ENCODE measurements at regions not wholly inside any gene's neighbourhood (a gene's known extent, or its start where the extent isn't known, plus 50 kb on each side); places are given as distances from the start of the nearest gene placed in this dataset.

GRCh38 chr6:80469977-80470376, 363.5 kb downstream of the BCKDHB start:
- H3K4me3 Mint-ChIP-seq: no peak overlapping the region
- H3K4me1 Mint-ChIP-seq (ENCODE audit: low read depth): no peaks in the 10 kb centered on the region
- no peaks in the 10 kb centered on the region for H3K27me3 Mint-ChIP-seq (ENCODE audit: low read depth)
- no peaks in the 10 kb centered on the region for H3K36me3 Mint-ChIP-seq (ENCODE audit: low read depth)
- H3K27ac Mint-ChIP-seq: no peak overlapping the region
- H3K9me3 Mint-ChIP-seq: no peaks in the 10 kb centered on the region

GRCh38 chr6:80468398-80468797, 361.9 kb downstream of the BCKDHB start:
- no peaks in the 10 kb centered on the region for H3K4me1 Mint-ChIP-seq (ENCODE audit: low read depth)
- no peak overlapping the region for H3K27ac Mint-ChIP-seq
- H3K9me3 Mint-ChIP-seq: no peaks in the 10 kb centered on the region
- no peak overlapping the region for H3K4me3 Mint-ChIP-seq
- H3K27me3 Mint-ChIP-seq (ENCODE audit: low read depth): no peaks in the 10 kb centered on the region
- H3K36me3 Mint-ChIP-seq (ENCODE audit: low read depth): no peaks in the 10 kb centered on the region

GRCh38 chr6:80467408-80467807, 360.9 kb downstream of the BCKDHB start:
- Mint-ChIP-seq H3K36me3 (ENCODE audit: low read depth) (no peaks in the 10 kb centered on the region), H3K27ac (no peak overlapping the region), H3K4me1 (ENCODE audit: low read depth) (no peaks in the 10 kb centered on the region), H3K27me3 (ENCODE audit: low read depth) (no peaks in the 10 kb centered on the region), H3K4me3 (no peak overlapping the region), H3K9me3 (no peaks in the 10 kb centered on the region)

- no peaks in the 10 kb centered on the region for H3K4me1 Mint-ChIP-seq (ENCODE audit: low read depth)
- no peaks in the 10 kb centered on the region for H3K36me3 Mint-ChIP-seq (ENCODE audit: low read depth)
- H3K4me3 Mint-ChIP-seq: no peak overlapping the region
- no peak overlapping the region for H3K27ac Mint-ChIP-seq
- no peaks in the 10 kb centered on the region for H3K27me3 Mint-ChIP-seq (ENCODE audit: low read depth)
- no peaks in the 10 kb centered on the region for H3K9me3 Mint-ChIP-seq
Observed at GRCh38 chr6:80466981-80467380, 360.5 kb downstream of the BCKDHB start.

- Mint-ChIP-seq H3K27ac (no peak overlapping the region), H3K36me3 (ENCODE audit: low read depth) (no peaks in the 10 kb centered on the region), H3K4me3 (no peak overlapping the region), H3K9me3 (no peaks in the 10 kb centered on the region), H3K27me3 (ENCODE audit: low read depth) (no peaks in the 10 kb centered on the region), H3K4me1 (ENCODE audit: low read depth) (no peaks in the 10 kb centered on the region)
Observed at GRCh38 chr6:80465513-80465912, 359.0 kb downstream of the BCKDHB start.

GRCh38 chr6:80464901-80465300, 358.4 kb downstream of the BCKDHB start:
- no peaks in the 10 kb centered on the region for H3K9me3 Mint-ChIP-seq
- H3K27ac Mint-ChIP-seq: no peak overlapping the region
- H3K27me3 Mint-ChIP-seq (ENCODE audit: low read depth): no peaks in the 10 kb centered on the region
- H3K36me3 Mint-ChIP-seq (ENCODE audit: low read depth): no peaks in the 10 kb centered on the region
- H3K4me3 Mint-ChIP-seq: no peak overlapping the region
- no peaks in the 10 kb centered on the region for H3K4me1 Mint-ChIP-seq (ENCODE audit: low read depth)

- Mint-ChIP-seq H3K36me3 (ENCODE audit: low read depth) (no peaks in the 10 kb centered on the region), H3K27ac (no peak overlapping the region), H3K9me3 (no peaks in the 10 kb centered on the region), H3K27me3 (ENCODE audit: low read depth) (no peaks in the 10 kb centered on the region), H3K4me3 (no peak overlapping the region), H3K4me1 (ENCODE audit: low read depth) (no peaks in the 10 kb centered on the region)
Observed at GRCh38 chr6:80463197-80463596, 356.7 kb downstream of the BCKDHB start.

- Mint-ChIP-seq H3K4me3 (no peak overlapping the region), H3K27me3 (ENCODE audit: low read depth) (no peaks in the 10 kb centered on the region), H3K4me1 (ENCODE audit: low read depth) (no peaks in the 10 kb centered on the region), H3K27ac (no peak overlapping the region), H3K36me3 (ENCODE audit: low read depth) (no peaks in the 10 kb centered on the region), H3K9me3 (no peaks in the 10 kb centered on the region)
Observed at GRCh38 chr6:80460257-80460865, 353.9 kb downstream of the BCKDHB start.

- Mint-ChIP-seq H3K27ac (no peak overlapping the region), H3K4me3 (no peak overlapping the region), H3K27me3 (ENCODE audit: low read depth) (no peaks in the 10 kb centered on the region), H3K36me3 (ENCODE audit: low read depth) (no peaks in the 10 kb centered on the region), H3K9me3 (no peaks in the 10 kb centered on the region), H3K4me1 (ENCODE audit: low read depth) (no peaks in the 10 kb centered on the region)
Observed at GRCh38 chr6:80457439-80457933, 351.0 kb downstream of the BCKDHB start.

GRCh38 chr6:80456724-80457438, 350.4 kb downstream of the BCKDHB start:
- Mint-ChIP-seq H3K9me3 (no peaks in the 10 kb centered on the region), H3K27ac (no peak overlapping the region), H3K36me3 (ENCODE audit: low read depth) (no peaks in the 10 kb centered on the region), H3K4me1 (ENCODE audit: low read depth) (no peaks in the 10 kb centered on the region), H3K27me3 (ENCODE audit: low read depth) (no peaks in the 10 kb centered on the region), H3K4me3 (no peak overlapping the region)

- Mint-ChIP-seq H3K27me3 (ENCODE audit: low read depth) (no peaks in the 10 kb centered on the region), H3K4me3 (no peak overlapping the region), H3K4me1 (ENCODE audit: low read depth) (no peaks in the 10 kb centered on the region), H3K36me3 (ENCODE audit: low read depth) (no peaks in the 10 kb centered on the region), H3K9me3 (no peaks in the 10 kb centered on the region), H3K27ac (no peak overlapping the region)
Observed at GRCh38 chr6:80454661-80455365, 348.3 kb downstream of the BCKDHB start.

- no peaks in the 10 kb centered on the region for H3K27me3 Mint-ChIP-seq (ENCODE audit: low read depth)
- no peaks in the 10 kb centered on the region for H3K9me3 Mint-ChIP-seq
- no peaks in the 10 kb centered on the region for H3K36me3 Mint-ChIP-seq (ENCODE audit: low read depth)
- H3K4me1 Mint-ChIP-seq (ENCODE audit: low read depth): no peaks in the 10 kb centered on the region
- no peak overlapping the region for H3K4me3 Mint-ChIP-seq
- H3K27ac Mint-ChIP-seq: peak overlapping the region; percentile 23
Observed at GRCh38 chr6:80454197-80454596, 347.7 kb downstream of the BCKDHB start.

GRCh38 chr6:80449726-80450125, 343.3 kb downstream of the BCKDHB start:
- H3K36me3 Mint-ChIP-seq (ENCODE audit: low read depth): no peaks in the 10 kb centered on the region
- H3K27ac Mint-ChIP-seq: no peak overlapping the region
- no peaks in the 10 kb centered on the region for H3K9me3 Mint-ChIP-seq
- no peak overlapping the region for H3K4me3 Mint-ChIP-seq
- H3K4me1 Mint-ChIP-seq (ENCODE audit: low read depth): no peaks in the 10 kb centered on the region
- H3K27me3 Mint-ChIP-seq (ENCODE audit: low read depth): no peaks in the 10 kb centered on the region

GRCh38 chr6:80446454-80447045, 340.1 kb downstream of the BCKDHB start:
- Mint-ChIP-seq H3K4me3 (no peak overlapping the region), H3K27ac (no peak overlapping the region), H3K9me3 (no peaks in the 10 kb centered on the region), H3K27me3 (ENCODE audit: low read depth) (no peaks in the 10 kb centered on the region), H3K36me3 (ENCODE audit: low read depth) (no peaks in the 10 kb centered on the region), H3K4me1 (ENCODE audit: low read depth) (no peaks in the 10 kb centered on the region)

- Mint-ChIP-seq H3K27ac (no peak overlapping the region), H3K4me3 (no peak overlapping the region), H3K4me1 (ENCODE audit: low read depth) (no peaks in the 10 kb centered on the region), H3K27me3 (ENCODE audit: low read depth) (no peaks in the 10 kb centered on the region), H3K36me3 (ENCODE audit: low read depth) (no peaks in the 10 kb centered on the region), H3K9me3 (no peaks in the 10 kb centered on the region)
Observed at GRCh38 chr6:80445751-80446150, 339.3 kb downstream of the BCKDHB start.

Data from T-helper 1 cell treated with Interleukin-12 subunit alpha and Interleukin-12 subunit beta and Interleukin-4 antibody, amounts not matched to agents 30 μg/mL and 1 μg/mL, for 36 hours (primary cell).